UCSD-AML1 (cell line): ENCODE measurements at regions not wholly inside any gene's neighbourhood (a gene's known extent, or its start where the extent isn't known, plus 50 kb on each side); places are given as distances from the start of the nearest gene placed in this dataset.
"Not testable (repeated sequence)": the region's sequence is repeated elsewhere in the genome, so short reads cannot be mapped to it uniquely, and the experiment has no call there.

Experiments used
- DNase-seq: peaks from one replicate; lab custom pipeline; 2025; ENCODE audit not compliant: unreplicated experiment; lab: John Stamatoyannopoulos, UW

DNA sequence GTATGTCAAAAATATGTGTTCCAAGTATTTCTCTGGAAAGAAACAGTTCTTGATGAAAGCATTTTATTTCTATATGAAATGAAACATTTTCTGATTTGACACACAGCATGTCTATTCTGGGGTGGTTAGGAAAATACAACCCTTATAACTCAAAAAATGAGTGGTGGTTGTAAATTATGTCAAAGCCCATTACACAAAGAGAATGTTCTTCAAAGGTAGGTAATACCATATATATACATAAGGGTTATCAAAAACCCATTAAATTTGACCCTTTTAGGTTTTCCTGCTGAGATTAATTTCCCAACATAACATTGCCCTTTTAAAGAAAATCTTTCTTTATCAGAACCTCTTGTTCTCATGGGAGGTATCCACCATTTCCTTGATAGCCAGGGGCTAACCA is 420.5 kb upstream of the TECRL start:
- DNase-seq = no peak

DNA sequence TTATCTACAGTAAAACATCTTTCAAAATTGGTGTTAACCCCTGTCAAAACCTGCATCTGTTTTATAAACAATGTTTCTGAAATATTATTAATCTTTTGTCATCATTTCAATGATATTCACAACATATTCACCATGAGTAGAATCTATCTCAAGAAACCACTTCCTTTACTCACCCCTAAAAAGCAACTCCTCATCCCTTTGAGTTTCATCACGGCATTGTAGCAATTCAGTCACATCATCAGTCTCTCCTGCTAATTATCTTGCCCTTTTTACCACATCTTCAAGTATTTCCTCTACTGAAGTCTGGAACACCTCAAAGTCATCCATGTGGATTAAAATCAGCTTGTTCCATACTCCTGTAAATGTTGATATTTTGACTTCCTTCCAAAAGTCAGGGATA is 415.3 kb upstream of the TECRL start:
- no peak for DNase-seq

DNA sequence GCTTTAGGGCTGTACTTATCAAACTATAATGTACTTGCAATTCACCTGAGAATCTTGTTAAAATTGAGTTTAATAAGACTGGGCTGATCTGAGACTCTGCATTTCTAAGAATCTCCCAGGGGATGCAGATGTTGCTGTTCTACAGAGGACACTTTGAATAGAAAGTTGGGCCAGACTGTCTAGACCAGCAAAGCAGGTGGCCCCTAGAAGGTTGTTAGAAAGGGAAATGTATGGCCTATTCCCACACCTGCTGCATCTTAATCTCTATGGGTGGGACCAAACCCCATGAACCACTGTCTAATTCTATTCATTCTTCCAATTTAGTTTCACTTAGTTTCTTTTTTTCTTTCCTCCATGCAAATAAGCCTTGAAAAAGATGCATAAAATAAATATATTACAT is 413.2 kb upstream of the TECRL start:
- DNase-seq = no peak

DNA sequence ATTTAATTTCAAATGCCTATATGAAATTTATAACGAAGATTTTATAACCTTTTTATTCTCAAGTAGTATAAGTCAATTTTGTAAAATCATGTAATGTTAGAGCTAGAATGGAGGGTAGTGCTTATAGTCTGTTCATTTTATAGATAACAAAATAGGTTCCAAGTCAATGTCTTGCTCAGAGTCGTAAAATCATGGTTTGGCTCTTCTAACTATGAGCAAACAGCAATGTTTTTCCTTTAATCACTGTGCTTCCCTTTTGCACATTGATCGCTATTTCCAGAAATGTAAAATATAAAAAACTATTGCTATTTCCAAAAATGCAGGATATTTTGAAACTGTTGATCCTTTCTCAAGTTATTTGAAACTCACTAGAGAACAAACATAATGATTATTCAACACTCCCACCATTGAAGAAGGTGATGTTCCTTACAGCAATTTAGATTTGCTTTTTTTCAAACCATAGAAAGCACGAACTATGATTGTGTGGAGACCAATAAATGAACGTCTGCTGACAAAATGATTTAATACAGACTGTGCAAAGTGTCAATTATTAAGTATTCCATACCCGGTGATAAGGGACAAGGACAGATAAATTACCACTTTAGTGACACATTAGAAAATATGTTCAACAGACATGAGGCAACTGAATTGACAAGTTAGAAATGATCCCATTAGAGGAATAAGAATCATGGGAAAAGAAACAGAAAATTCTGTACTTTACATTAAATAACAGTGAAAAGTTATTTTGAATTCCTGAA is 412.1 kb upstream of the TECRL start:
- no peak for DNase-seq

DNA sequence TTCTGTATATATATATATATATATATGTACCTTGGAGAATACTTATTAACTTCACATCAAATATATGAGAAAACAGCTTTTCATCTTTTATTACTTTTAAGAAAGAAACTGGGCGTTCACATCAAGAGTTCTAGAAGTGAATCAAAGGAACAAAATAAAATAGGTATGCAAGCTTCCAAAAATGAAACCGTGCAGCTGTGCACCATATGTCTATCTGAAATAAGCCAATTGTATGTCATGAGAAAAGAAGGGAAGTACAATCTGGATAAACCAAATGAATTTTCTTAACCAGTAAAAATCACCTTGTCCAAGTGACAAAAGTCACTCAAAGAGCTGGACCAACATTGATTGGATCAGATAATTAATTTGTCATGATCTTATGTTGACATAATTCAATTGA is 405.4 kb upstream of the TECRL start:
- no peak for DNase-seq

DNA sequence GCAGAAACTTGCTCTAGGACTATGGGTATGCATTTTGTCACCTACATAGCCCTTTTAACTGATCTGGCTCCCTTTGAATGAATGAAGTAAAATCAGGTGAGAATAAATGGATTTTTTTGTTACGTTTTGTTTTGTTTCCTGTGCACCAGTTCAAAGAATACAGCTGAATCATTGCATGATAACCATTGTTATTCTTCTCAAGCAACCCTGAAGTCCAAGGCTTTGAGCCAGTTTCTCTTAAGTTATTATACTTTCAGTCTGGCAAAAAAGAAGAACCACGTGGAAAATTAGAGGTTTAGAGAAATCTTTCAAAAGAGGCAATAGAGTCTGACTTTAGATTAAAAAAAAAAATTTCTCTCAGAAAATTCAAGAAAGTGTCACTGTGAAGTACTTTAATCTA is 398.6 kb upstream of the TECRL start:
- no peak for DNase-seq

DNA sequence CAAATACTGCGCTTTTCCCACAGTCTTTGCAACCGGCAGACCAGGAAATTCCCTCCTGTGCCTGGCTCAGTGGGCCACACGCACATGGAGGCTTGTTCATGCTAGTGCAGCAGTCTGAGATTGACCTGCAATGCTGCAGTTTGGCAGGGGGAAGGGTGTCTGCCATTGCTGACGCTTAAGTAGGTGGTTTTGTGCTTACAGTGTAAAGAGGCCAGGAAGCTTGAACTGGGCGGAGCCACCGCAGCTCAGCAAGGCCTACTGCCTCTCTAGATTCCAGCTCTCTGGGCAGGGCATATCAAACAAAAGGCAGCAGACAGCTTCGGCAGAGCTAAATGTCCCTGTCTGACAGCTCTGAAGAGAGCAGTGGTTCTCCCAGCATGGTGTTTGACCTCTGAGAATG is 390.5 kb upstream of the TECRL start:
- DNase-seq = no peak

DNA sequence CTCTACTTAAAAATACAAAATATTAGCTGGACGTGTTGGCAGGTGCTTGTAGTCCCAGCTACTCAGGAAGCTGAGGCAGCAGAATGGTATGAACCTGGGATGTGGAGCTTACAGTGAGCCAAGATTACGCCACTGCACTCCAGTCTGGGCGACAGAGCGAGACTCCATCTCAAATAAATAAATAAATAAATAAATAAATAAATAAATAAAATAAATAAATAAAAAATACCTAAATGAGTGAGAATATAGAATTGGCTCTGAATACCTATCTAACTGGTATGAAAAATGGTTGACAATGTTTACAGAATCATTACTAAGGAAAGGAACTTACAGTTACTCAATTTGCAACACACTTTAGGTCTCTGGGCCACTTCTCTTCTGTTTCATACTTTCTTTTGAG is 389.6 kb upstream of the TECRL start:
- DNase-seq = not testable (repeated sequence)

DNA sequence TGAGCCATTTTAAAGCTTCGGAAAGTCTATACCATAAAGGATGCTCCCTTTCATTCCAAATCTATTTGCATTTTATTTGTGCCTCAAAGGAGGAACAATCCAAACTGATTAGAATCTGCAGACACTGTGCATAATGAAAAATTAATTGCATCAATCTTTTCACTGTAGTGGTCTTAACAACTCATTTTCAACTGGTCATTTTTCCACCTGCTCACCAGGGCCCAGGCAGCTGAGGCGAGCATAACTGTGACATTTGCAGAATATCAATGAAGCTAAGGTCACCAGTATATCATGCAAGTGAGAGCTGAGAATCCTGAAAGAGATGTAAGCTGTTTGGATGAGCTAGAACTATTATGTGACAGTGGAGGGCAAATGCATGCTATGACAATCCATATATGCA is 387.3 kb upstream of the TECRL start:
- DNase-seq = no peak

DNA sequence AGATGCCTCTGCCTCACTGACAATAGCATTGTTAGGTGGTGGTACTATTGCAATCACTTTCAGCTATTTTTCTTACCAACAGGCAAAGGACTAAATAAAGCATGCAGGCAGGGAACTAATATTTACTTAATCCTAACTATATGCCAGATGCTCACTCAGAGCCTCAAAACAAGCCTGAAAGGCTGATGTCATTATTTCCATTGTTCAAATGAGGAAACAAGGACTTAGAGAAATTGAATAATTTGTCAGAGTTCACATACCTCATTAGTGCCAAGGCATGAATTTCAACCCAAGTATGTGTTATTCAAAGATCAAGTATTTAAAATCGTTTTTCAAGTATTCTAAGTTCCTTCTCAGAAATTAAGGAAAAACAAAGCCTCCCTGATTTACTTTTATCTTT is 374.9 kb upstream of the TECRL start:
- no peak for DNase-seq

DNA sequence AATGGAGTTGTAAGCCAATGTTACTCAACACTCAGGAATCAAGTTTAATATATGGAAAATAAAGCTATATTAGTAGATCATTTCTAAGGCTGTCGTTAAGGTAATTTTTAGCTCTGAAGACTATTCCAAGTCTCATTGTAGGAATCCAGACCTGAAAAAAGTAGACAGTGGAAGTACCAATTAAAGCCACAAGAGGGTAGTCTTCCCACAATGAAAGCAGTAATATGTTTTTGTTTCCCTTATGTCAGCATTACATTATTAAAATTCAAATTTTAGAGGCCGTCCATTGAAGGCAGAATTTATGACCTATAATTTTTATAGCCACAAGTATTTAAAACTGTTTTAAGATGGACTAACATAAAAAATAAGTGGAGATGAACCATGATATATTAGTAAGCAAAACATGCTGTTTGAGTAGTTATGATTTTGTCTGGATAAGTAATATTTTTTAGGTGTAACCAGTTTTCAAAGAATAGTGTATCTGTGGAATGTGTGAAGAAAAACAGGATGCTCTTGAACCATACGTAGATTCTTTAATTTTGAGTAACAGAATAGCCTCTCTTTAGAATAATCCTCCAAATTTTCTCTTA is 372.6 kb upstream of the TECRL start:
- DNase-seq = no peak

DNA sequence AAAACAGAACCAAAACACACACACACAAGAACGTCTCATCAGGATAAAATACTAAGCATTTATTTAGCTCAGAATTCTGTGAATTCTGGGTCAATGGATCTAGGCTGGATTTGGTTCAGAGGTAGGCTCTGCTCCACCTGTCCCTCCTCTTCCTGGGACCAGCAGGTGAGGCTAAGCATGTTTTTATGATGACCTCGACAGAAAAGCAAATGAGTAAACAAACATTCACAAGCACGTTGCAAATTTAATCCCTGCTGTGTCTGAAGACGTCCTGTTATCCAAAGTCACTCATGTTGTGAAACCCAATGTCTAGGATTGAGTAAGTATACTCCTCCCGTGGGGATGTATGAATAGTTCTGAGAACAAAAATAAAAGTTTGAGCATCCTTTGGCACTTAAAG is 371.4 kb upstream of the TECRL start:
- no peak for DNase-seq

DNA sequence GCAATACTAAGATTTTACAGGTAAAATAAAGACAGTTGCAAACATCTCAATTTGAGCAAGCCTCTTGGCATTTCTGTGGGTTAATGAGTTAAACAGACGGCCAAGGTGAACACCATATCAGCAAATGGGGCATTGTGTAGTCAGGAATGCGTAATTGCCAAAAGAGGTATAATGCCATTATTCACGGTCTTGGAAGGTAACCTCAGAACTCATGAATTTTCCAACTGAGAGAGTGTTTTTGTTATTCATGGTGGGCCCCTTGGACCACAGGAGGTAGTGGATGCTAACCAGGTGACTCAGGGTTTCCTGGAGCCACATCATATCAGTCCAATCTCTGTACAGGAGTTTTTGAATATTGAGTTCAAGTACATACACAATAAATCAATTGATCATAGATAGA is 368.0 kb upstream of the TECRL start:
- DNase-seq = no peak

DNA sequence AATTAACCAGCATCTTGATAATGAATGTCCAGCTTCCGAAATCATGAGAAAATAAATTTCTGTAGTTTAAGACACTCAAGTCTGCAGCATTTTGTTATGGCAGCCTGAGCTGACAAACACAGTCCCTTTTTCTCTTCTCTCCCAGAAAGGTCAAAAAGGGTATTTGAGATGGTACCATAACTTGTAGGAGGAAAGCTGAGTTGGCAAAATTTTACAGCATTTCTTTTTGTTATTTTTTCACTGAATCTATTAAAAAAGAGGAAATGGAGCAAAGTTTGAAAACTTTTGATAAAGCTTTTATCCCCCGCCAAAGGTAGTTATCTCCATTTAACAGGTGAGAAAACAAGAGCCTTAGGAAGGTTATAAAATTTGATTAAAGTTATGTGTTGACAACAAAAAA is 367.6 kb upstream of the TECRL start:
- DNase-seq = no peak

DNA sequence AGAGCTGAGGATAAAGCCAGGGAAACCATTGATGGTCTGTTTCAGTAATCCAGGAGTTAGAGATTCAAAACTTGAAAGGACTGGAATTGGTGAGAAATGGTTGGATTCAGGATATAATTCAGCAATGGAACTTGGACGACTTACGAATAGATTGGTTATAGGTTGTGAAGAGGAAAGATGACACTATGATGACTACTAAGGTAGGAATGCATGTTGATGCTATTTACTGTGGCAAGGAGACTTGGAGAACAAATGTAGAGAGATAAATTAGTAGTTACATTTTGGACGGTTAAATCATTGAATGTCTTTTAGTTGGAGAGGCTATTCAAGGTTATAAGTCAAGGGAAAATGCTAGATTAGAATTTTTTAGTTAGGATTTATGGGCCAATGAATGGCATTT is 365.4 kb upstream of the TECRL start:
- DNase-seq = no peak

DNA sequence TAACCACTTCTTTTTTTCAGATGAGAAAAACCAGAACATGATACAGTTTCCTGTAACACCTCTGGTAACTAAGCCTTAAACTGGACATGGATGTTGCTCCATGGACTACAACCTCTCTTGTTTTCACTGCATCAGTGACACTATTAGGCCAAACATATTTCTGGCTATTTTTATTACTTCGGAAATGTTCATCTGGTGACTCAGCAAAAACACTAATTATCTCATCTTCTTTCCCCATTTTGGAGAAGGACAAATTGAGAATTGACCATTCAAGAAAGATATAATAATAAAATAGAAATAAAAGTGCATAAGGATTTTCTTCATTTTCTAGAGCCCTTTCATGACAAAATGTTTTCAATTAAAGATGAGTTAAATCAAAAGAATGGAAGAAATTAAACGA is 361.9 kb upstream of the TECRL start:
- no peak for DNase-seq

DNA sequence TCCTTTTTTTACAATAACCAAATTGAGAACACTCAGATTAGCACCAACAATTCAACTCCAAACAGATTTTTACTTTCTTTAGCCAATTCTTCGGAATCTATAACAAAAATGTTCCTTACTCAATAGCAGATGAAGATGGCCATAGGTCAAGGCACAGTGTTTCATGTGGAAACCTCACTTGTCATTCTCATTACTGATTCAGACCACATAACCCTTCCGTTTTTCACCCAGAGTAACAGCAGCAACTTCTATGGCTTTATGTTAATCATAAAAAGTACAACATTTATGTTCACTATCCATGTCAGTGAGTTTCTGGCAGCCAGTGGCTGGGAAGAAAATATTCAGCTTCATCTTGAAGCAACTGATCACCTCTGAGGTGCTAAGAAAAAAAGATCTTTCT is 358.3 kb upstream of the TECRL start:
- no peak for DNase-seq

DNA sequence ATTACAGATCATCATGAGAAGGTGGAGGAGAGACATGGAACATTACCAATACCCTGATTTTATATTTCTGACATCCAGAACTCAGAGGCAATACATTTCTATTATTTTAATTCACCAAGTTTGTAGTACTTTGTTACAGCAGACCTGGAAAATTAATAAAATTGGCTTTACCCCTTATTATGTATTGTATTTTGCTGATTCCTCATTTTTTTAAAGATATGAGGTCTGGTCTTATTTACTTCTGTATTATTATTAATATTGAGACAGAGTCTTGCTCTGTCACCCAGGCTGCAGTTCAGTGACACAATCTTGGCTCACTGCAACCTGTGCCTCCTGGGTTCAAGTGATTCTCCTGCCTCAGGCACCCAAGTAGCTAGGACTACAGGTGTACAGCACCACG is 357.3 kb upstream of the TECRL start:
- DNase-seq = no peak

DNA sequence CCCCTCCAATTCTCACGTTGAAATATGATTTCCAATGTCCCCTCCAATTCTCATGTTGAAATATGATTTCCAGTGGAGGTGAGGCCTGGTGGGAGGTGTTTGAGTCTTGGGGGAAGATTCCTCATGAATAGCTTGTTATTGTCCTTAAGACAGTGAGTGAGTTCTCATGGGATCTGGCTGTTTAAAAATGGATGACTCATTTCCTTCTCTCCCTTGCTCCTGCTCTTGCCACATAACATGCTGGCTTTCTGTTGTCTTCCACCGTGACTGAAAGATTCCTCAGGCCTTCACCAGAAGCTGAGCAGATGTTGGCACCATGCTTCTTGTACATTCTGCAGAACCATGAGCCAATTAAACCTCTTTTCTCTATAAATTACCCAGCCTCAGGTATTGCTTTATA is 346.8 kb upstream of the TECRL start:
- DNase-seq = no peak

DNA sequence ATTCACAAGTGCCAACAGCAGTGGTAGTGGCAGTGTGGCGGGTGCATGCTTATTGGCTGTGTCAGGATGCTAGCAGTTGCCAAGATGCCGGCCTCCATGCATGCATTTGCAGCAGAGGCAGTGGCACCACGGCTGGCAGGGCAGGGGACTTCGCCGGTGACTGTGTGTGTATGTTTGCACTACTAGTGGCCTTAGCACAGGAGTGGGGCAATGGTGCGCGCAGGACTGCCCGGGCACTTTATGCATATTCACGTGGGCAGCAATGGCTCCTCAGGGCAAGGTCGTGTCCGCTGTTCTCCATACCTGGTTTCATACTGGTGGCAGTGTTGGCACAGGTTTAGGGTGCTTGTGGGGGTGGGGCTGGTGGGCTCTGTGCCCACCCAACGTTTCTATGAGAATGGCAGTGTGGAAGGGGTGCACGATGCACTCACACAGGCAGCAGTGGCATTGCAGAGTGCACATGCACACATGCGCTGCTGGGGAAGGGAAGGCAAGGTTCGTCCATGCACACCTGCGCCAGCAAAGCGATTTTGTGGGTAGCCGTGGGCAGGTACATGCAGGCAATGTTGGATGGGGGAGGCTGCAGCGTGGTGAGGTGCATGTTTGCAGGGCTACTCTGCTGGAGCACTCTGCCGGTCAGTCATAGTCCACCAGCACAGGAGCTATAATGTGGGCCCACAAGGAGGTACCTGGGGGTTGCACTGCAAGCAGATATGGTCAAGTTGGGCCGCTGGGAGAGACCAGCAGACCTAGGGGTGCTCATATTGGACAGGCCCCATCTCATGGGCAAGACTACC is 338.9 kb upstream of the TECRL start:
- no peak for DNase-seq

DNA sequence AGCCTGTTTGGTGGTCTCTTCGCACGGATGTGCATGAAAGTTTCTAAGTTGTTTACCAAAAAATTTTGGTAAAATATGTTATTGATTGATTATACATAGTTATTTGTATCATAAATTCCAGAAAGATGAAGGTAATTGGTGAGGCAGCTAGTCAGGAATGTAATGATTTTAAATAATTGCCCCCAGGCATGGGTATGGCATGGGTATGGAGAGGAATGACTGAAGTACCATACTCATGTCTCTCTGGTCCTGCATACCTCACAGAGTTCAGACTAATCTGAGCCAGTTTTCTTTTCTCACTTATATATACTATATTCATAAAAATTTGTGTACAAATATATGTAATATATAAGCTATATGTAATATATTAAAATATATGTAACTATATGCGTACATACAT is 329.0 kb upstream of the TECRL start:
- DNase-seq = no peak

DNA sequence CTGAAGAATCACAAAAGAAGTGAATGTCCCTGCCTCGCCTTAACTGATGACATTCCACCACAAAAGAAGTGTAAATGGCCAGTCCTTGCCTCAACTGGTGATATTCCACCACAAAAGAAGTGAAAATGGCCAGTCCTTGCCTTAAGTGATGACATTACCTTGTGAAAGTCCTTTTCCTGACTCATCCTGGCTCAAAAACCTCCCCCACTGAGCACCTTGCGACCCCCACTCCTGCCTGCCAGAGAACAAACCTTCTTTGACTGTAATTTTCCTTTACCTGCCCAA is 328.5 kb upstream of the TECRL start:
- not testable (repeated sequence) for DNase-seq
